BJ (cell line): ENCODE measurements at regions not wholly inside any gene's neighbourhood (a gene's known extent, or its start where the extent isn't known, plus 50 kb on each side); places are given as distances from the start of the nearest gene placed in this dataset.

ENCODE experiments used
- CTCF ChIA-PET: fragments of 350-600 bp; formaldehyde crosslinking; extraction: SDS; loops from one replicate; lab custom pipeline; 2021; ENCODE audit warnings: antibody characterized with exemption, inconsistent platforms; lab: Yijun Ruan, JAX
- POLR2A ChIA-PET: fragments of 300-600 bp; sonication (Branson Sonifier 250); formaldehyde crosslinking; extraction: SDS; loops from one replicate; lab custom pipeline; 2021; ENCODE audit warnings: antibody characterized with exemption; lab: Charles Lee
- DNase-seq: peaks from one replicate; pipeline ENCODE4 v3.0.0-alpha.2; 2011; ENCODE audit warnings: low read depth
- H3K27me3 ChIP-seq: 2 replicates; pipeline ENCODE4 v1.6.0; 2011; ENCODE audit warnings: low read length; ENCODE audit not compliant: control insufficient read depth, insufficient read depth
- H3K36me3 ChIP-seq: 2 replicates; pipeline ENCODE4 v1.5.1; 2011; ENCODE audit warnings: low read length; ENCODE audit not compliant: control insufficient read depth, insufficient read depth
- H3K4me3 ChIP-seq: 2 replicates; pipeline ENCODE4 v1.5.1; 2011; ENCODE audit warnings: low read depth, mild to moderate bottlenecking, control low read depth, low read length
- CTCF ChIP-seq: IDR thresholded peaks from 2 replicates; pipeline ENCODE4 v1.5.1; 2011; ENCODE audit warnings: low read depth, mild to moderate bottlenecking, control low read depth, inconsistent platforms, low read length, moderate library complexity; ENCODE audit not compliant: insufficient read depth

GRCh38 chr6:147772724-147773123 is 264.2 kb downstream of the SAMD5 start:
- H3K27me3 ChIP-seq = no peaks in the 10 kb centered on the region
- POLR2A ChIA-PET = no interaction called here
- DNase-seq = no peak
- CTCF ChIA-PET = no interaction called here
- H3K4me3 ChIP-seq = no peak overlapping the region
- H3K36me3 ChIP-seq = no peaks in the 10 kb centered on the region
- no peak for TF ChIP-seq CTCF

- TF ChIP-seq CTCF = 0 out of 2 replicates have a peak, but pooled peaks have one; percentile 13
- Histone ChIP-seq H3K4me3 (no peak overlapping the region), H3K27me3 (no peaks in the 10 kb centered on the region), H3K36me3 (no peaks in the 10 kb centered on the region)
- POLR2A ChIA-PET = no interaction called here
- CTCF ChIA-PET = no interaction called here
- no peak for DNase-seq
Observed at GRCh38 chr6:147774856-147775255, 266.4 kb downstream of the SAMD5 start.

- ChIA-PET CTCF (no interaction called here), POLR2A (no interaction called here)
- H3K4me3 ChIP-seq = no peak overlapping the region
- DNase-seq = no peak
- TF ChIP-seq CTCF = no peak
- H3K36me3 ChIP-seq = no peaks in the 10 kb centered on the region
- H3K27me3 ChIP-seq = no peaks in the 10 kb centered on the region
Observed at GRCh38 chr6:147776631-147777213, 268.2 kb downstream of the SAMD5 start.

- DNase-seq = no peak
- H3K27me3 ChIP-seq = no peaks in the 10 kb centered on the region
- CTCF ChIA-PET = interaction anchor here (0.6 kb wide), 1 partner anchor 35 kb away, joined by 4 read pairs; no protein-coding TSS in a partner anchor
- POLR2A ChIA-PET = no interaction called here
- no peak overlapping the region for H3K4me3 ChIP-seq
- no peaks in the 10 kb centered on the region for H3K36me3 ChIP-seq
- no peak for TF ChIP-seq CTCF
Observed at GRCh38 chr6:147779624-147780023, 271.1 kb downstream of the SAMD5 start.

GRCh38 chr6:147782302-147782701 is 273.8 kb downstream of the SAMD5 start:
- ChIA-PET CTCF (no interaction called here), POLR2A (no interaction called here)
- no peak for TF ChIP-seq CTCF
- no peak for DNase-seq
- Histone ChIP-seq H3K36me3 (no peaks in the 10 kb centered on the region), H3K4me3 (no peak overlapping the region), H3K27me3 (no peaks in the 10 kb centered on the region)
